K562 (cell line): ENCODE measurements at regions not wholly inside any gene's neighbourhood (a gene's known extent, or its start where the extent isn't known, plus 50 kb on each side); places are given as distances from the start of the nearest gene placed in this dataset.

Experiments
- FOXK2 ChIP-seq, 2 experiments: fragments of 450-650 bp; IDR thresholded peaks in 1 of 2; conservative IDR thresholded peaks in 1 of 2; 2 replicates each; pipeline ENCODE4 v1.6.1; 2016; ENCODE audit warnings: low read depth in 2 of 2, mild to moderate bottlenecking in 1 of 2
- HMG20A ChIP-seq: fragments of 450-650 bp; formaldehyde crosslinking; conservative IDR thresholded peaks from 2 replicates; pipeline ENCODE4 v1.4.0; 2020; ENCODE audit warnings: mild to moderate bottlenecking, mixed read lengths
- HNRNPL ChIP-seq: fragments of 200-400 bp; formaldehyde crosslinking; IDR thresholded peaks from 2 replicates; pipeline ENCODE4 v1.6.1; 2017; ENCODE audit warnings: low read depth, mild to moderate bottlenecking, low read length
- KAT8 ChIP-seq: fragments of 450-650 bp; IDR thresholded peaks from 2 replicates; pipeline ENCODE4 v1.6.1; 2016; ENCODE audit warnings: low read depth, mild to moderate bottlenecking
- MTA2 ChIP-seq: fragments of 450-650 bp; IDR thresholded peaks from 2 replicates; pipeline ENCODE4 v1.6.1; 2016; ENCODE audit warnings: low read depth
- NCOA6 ChIP-seq: fragments of 450-650 bp; IDR thresholded peaks from 2 replicates; pipeline ENCODE4 v1.6.1; 2017; ENCODE audit warnings: mild to moderate bottlenecking
- NFYB ChIP-seq: IDR thresholded peaks from 2 replicates; pipeline ENCODE4 v1.6.1; 2011; ENCODE audit warnings: mild to moderate bottlenecking, moderate library complexity; ENCODE audit not compliant: insufficient read length; ENCODE audit errors: extremely low read depth
- SMARCA4 ChIP-seq: fragments of 450-650 bp; IDR thresholded peaks from 2 replicates; pipeline ENCODE4 v1.6.1; 2016
- ZBTB40 ChIP-seq, 2 experiments: fragments of 450-650 bp in 1 of 2; sonication (generic) in 1 of 2; formaldehyde crosslinking in 1 of 2; IDR thresholded peaks; 2 replicates each; pipeline versions ENCODE4 v1.7.1 to v1.9.0; 2016 to 2022; ENCODE audit warnings: inconsistent platforms in 1 of 2, mild to moderate bottlenecking in 1 of 2, missing genetic modification reagents in 1 of 2
- TF ChIP-seq, protein P1 (sequence below): IDR thresholded peaks from 2 replicates; pipeline ENCODE4 v1.6.1; 2011; ENCODE audit not compliant: insufficient read length; ENCODE audit errors: extremely low read depth
- TF ChIP-seq, protein P2 (sequence below): fragments of 200-800 bp; sonication (Bioruptor generic); IDR thresholded peaks from 2 replicates; pipeline ENCODE4 v1.6.1; 2017; ENCODE audit warnings: missing genetic modification characterization, missing compliant biosample characterization

DNA sequence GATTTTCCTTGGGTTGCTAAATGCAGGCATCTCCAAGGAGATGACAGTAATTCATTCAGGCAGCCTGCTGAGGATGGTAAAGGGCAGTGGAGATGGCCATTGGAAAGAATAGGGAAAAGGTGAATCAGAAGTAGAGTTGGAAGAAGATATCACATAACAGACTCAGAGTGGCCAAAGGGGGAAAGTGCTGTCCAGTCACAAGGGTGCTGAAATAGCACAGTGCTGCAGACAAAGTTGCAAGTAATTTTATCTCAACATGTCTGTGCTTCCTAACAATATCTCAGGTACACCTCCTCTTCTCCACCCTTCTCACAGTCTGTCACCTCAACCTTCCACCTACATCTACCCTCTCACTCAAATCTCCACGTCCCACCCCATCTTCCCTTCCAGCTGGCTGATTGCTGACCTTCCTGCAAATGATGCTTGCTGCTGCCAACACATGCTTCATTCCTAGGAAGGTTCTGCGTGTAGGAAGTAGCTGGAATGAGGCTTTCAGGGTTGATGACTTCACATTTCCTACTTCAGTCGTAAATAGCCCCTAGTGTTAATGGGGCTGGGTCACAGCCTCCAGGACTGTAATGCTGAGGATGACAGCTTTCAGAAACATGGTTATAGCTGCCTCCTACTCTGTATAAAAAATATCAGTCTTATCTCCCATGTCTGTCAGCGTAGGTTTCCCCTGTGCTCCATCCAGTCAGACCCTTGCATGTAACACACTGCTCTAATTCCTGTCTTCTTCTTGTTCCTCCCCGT is 123.9 kb downstream of the CTNND1 start (continued):
- TF ChIP-seq, protein P1, sequence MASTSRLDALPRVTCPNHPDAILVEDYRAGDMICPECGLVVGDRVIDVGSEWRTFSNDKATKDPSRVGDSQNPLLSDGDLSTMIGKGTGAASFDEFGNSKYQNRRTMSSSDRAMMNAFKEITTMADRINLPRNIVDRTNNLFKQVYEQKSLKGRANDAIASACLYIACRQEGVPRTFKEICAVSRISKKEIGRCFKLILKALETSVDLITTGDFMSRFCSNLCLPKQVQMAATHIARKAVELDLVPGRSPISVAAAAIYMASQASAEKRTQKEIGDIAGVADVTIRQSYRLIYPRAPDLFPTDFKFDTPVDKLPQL, result no peak
- TF ChIP-seq MTA2 (no peak), KAT8 (no peak), SMARCA4 (no peak), HNRNPL (no peak), NCOA6 (0 out of 2 replicates have a peak, but pooled peaks have one; percentile 30), ZBTB40 (IDR thresholded peaks at IDR 0.05) (no peak), ZBTB40 (CRISPR knock-in tag; IDR thresholded peaks at IDR 0.05) (no peak), FOXK2 (conservative IDR thresholded peaks at IDR 0.05 in 1 of 2, IDR thresholded peaks at IDR 0.05 in 1 of 2; ENCODE audit: low read depth in 2 of 2) (no peak), HMG20A (CRISPR knock-in tag) (no peak), NFYB (no peak)
- TF ChIP-seq, protein P2, sequence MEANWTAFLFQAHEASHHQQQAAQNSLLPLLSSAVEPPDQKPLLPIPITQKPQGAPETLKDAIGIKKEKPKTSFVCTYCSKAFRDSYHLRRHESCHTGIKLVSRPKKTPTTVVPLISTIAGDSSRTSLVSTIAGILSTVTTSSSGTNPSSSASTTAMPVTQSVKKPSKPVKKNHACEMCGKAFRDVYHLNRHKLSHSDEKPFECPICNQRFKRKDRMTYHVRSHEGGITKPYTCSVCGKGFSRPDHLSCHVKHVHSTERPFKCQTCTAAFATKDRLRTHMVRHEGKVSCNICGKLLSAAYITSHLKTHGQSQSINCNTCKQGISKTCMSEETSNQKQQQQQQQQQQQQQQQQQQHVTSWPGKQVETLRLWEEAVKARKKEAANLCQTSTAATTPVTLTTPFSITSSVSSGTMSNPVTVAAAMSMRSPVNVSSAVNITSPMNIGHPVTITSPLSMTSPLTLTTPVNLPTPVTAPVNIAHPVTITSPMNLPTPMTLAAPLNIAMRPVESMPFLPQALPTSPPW (CRISPR knock-in tag), result peak; percentile 43
